OCI-LY7 (cell line): ENCODE measurements at regions not wholly inside any gene's neighbourhood (a gene's known extent, or its start where the extent isn't known, plus 50 kb on each side); places are given as distances from the start of the nearest gene placed in this dataset.

Experiments used
- BruUV-seq: library from RNA; stranded (reverse); fragments of 400-500 nt; replicated peaks from 2 replicates; lab custom pipeline; 2021; lab: Mats Ljungman, UMichigan
- CTCF ChIA-PET: fragments of 300-600 bp; sonication (Branson Sonifier 250); formaldehyde crosslinking; loops from one replicate; lab custom pipeline; 2022; ENCODE audit warnings: antibody characterized with exemption; ENCODE audit not compliant: unreplicated experiment; lab: Charles Lee
- POLR2A ChIA-PET: fragments of 300-600 bp; sonication (Branson Sonifier 250); formaldehyde crosslinking; loops from one replicate; lab custom pipeline; 2022; ENCODE audit warnings: antibody characterized with exemption; lab: Charles Lee
- DNase-seq: peaks from one replicate; pipeline ENCODE4 v3.0.0-alpha.2; 2015; ENCODE audit warnings: low spot score
- H2AFZ ChIP-seq: fragments of 200-600 bp; sonication (generic), shearing (Covaris generic); 2 replicates; pipeline ENCODE4 v1.6.1; 2014; ENCODE audit warnings: mild to moderate bottlenecking, antibody characterized with exemption, low read length, moderate library complexity
- H3K27ac ChIP-seq: fragments of 200-600 bp; sonication (generic); 2 replicates; pipeline ENCODE4 v1.5.1; 2014; ENCODE audit warnings: mixed run types, low read depth, mild to moderate bottlenecking, moderate library complexity, low read length, inconsistent platforms; ENCODE audit not compliant: poor library complexity, severe bottlenecking
- H3K36me3 ChIP-seq: fragments of 200-600 bp; sonication (generic); 2 replicates; pipeline ENCODE4 v1.6.1; 2014; ENCODE audit warnings: mild to moderate bottlenecking, antibody characterized with exemption, low read length, moderate library complexity, mixed read lengths; ENCODE audit not compliant: insufficient read depth
- H3K4me1 ChIP-seq: fragments of 200-600 bp; sonication (generic); 2 replicates; pipeline ENCODE4 v1.5.1; 2014; ENCODE audit warnings: mild to moderate bottlenecking, low read length; ENCODE audit not compliant: insufficient read depth, poor library complexity, severe bottlenecking
- H3K4me2 ChIP-seq: fragments of 200-600 bp; sonication (generic); 2 replicates; pipeline ENCODE4 v1.6.1; 2014; ENCODE audit warnings: mild to moderate bottlenecking, low read length
- H3K4me3 ChIP-seq: fragments of 200-600 bp; sonication (generic); 2 replicates; pipeline ENCODE4 v1.5.1; 2014; ENCODE audit warnings: mild to moderate bottlenecking, low read depth, low read length; ENCODE audit not compliant: poor library complexity, severe bottlenecking
- H3K79me2 ChIP-seq: fragments of 200-600 bp; sonication (generic); 2 replicates; pipeline ENCODE4 v1.6.1; 2016; ENCODE audit warnings: low read depth, mild to moderate bottlenecking, low read length, moderate library complexity, mixed read lengths; ENCODE audit not compliant: insufficient read depth
- H3K9me2 ChIP-seq: fragments of 200-600 bp; sonication (generic); 2 replicates; pipeline ENCODE4 v1.6.1; 2016; ENCODE audit warnings: mild to moderate bottlenecking, low read length, mixed read lengths; ENCODE audit not compliant: insufficient read depth
- H3K9me3 ChIP-seq: fragments of 200-600 bp; sonication (generic); 2 replicates; pipeline ENCODE4 v1.6.1; 2014; ENCODE audit warnings: mild to moderate bottlenecking, mixed run types, low read length, mixed read lengths
- H4K20me1 ChIP-seq: fragments of 200-600 bp; sonication (generic); 2 replicates; pipeline ENCODE4 v1.6.1; 2014; ENCODE audit warnings: mild to moderate bottlenecking, antibody characterized with exemption, low read length, moderate library complexity, mixed read lengths; ENCODE audit not compliant: insufficient read depth
- EZH2phosphoT487 ChIP-seq: fragments of 200-600 bp; sonication (generic); IDR thresholded peaks from 2 replicates; pipeline ENCODE4 v1.6.1; 2018; ENCODE audit warnings: low read depth, borderline replicate concordance, mild to moderate bottlenecking, mixed run types, antibody characterized with exemption, low read length, moderate library complexity, mixed read lengths
- intact Hi-C: fragments of 100-400 bp; cut with micrococcal nuclease; formaldehyde crosslinking; loops from one replicate; pipeline ENCODE4 v1.10.0; 2022; ENCODE audit not compliant: unreplicated experiment
- TF ChIP-seq, protein P1 (sequence below): fragments of 200-600 bp; sonication (generic); conservative IDR thresholded peaks from 2 replicates; pipeline ENCODE4 v1.5.1; 2014; ENCODE audit warnings: mild to moderate bottlenecking, antibody characterized with exemption, low read length, moderate library complexity, mixed read lengths

DNA sequence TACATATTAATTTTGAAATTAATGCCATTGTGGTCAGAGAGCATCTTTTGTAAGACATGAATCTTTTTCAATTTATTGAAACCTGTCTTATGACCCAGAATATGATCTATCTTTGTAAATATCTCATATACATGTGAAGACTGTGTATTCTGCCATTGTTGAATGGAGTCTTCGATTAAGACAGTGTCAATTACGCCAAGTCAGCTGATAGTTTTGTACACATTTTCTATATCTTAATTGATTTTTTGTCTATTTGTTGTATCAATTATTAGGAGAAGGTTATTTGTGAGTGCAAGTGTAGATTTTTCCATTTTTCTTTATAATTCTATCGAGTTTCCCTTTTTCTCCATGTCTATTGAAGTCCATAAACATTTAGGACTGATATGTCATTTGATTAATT lies 471.6 kb downstream of the MED10 start:
- CTCF ChIA-PET = no interaction called here

DNA sequence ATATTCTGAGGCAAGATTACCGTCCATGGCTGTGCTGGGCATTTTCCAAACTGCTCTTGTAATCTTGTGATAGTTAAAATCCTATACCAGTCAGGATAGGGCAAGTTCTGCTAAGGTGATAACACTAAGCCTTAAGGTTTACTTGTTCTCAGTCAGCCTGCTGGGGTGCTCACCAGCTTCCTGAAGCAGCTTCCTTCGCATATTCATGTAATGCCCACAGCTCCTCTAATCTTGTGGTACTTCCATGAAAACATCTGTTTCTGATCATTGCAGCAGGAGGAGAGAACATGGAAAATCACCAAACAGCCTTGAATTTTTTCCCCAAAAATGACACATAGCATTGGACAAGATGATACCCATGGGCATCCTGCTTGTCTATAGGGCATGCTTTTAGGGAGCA lies 473.2 kb downstream of the MED10 start:
- no peaks in the 10 kb centered on the region; the same call in 1 of the 2 replicates for H3K9me2 ChIP-seq
- no TSS peak for BruUV-seq
- H3K27ac ChIP-seq = no peak overlapping the region
- H4K20me1 ChIP-seq = no peaks in the 10 kb centered on the region
- TF ChIP-seq, protein P1, sequence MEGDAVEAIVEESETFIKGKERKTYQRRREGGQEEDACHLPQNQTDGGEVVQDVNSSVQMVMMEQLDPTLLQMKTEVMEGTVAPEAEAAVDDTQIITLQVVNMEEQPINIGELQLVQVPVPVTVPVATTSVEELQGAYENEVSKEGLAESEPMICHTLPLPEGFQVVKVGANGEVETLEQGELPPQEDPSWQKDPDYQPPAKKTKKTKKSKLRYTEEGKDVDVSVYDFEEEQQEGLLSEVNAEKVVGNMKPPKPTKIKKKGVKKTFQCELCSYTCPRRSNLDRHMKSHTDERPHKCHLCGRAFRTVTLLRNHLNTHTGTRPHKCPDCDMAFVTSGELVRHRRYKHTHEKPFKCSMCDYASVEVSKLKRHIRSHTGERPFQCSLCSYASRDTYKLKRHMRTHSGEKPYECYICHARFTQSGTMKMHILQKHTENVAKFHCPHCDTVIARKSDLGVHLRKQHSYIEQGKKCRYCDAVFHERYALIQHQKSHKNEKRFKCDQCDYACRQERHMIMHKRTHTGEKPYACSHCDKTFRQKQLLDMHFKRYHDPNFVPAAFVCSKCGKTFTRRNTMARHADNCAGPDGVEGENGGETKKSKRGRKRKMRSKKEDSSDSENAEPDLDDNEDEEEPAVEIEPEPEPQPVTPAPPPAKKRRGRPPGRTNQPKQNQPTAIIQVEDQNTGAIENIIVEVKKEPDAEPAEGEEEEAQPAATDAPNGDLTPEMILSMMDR = no peak
- no peak for TF ChIP-seq EZH2phosphoT487
- DNase-seq = no peak
- no peaks in the 10 kb centered on the region; the same call in 1 of the 2 replicates for H3K9me3 ChIP-seq
- H3K4me3 ChIP-seq = no peak overlapping the region
- no peaks in the 10 kb centered on the region for H3K4me1 ChIP-seq
- no peaks in the 10 kb centered on the region for H3K36me3 ChIP-seq
- H3K79me2 ChIP-seq = no peaks in the 10 kb centered on the region
- H2AFZ ChIP-seq = no peak overlapping the region
- intact Hi-C loops = no loop called here
- no peak overlapping the region for H3K4me2 ChIP-seq
- CTCF ChIA-PET = no interaction called here
- POLR2A ChIA-PET = interaction anchor here (0.5 kb wide), 1 partner anchor 767 kb away, joined by 6 read pairs; no protein-coding TSS in a partner anchor

More for the DNA sequence above, 471.6 kb downstream of the MED10 start:
- intact Hi-C loops = no loop called here
- Histone ChIP-seq H3K9me2 (no peaks in the 10 kb centered on the region; the same call in 1 of the 2 replicates), H3K4me3 (no peak overlapping the region), H4K20me1 (no peaks in the 10 kb centered on the region), H3K9me3 (no peaks in the 10 kb centered on the region; the same call in 1 of the 2 replicates), H3K79me2 (no peaks in the 10 kb centered on the region), H3K36me3 (no peaks in the 10 kb centered on the region), H3K4me2 (no peak overlapping the region), H3K4me1 (no peaks in the 10 kb centered on the region), H2AFZ (no peak overlapping the region), H3K27ac (no peak overlapping the region)
- no TSS peak for BruUV-seq
- POLR2A ChIA-PET = interaction anchor here (0.9 kb wide), 1 partner anchor 12 kb away, joined by 3 read pairs; no protein-coding TSS in a partner anchor
- DNase-seq = no peak
- no peak for TF ChIP-seq EZH2phosphoT487
- TF ChIP-seq, protein P1 = no peak

DNA sequence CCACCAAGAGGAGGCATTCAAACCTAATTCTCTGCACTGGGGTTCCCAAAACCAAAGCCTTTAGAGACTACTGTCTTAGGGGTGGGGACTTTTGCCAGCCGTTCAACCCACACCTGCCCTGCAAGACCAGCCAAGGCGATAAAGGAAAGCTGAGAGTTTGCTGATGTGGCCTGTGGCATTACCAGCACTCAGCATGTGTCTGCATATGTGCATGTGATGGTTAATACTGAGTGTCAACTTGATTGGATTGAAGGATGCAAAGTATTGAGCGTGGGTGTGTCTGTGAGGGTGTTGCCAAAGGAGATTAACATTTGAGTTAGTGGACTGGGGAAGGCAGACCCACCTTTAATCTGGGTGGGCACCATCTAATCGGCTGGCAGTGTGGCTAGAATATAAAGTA lies 474.2 kb downstream of the MED10 start:
- ChIA-PET POLR2A (no interaction called here), CTCF (no interaction called here)
- intact Hi-C loops = no loop called here
- Histone ChIP-seq H4K20me1 (no peaks in the 10 kb centered on the region), H3K9me2 (no peaks in the 10 kb centered on the region; the same call in 1 of the 2 replicates), H3K79me2 (no peaks in the 10 kb centered on the region), H3K27ac (no peak overlapping the region), H3K4me3 (no peak overlapping the region), H3K36me3 (no peaks in the 10 kb centered on the region), H2AFZ (no peak overlapping the region), H3K4me1 (no peaks in the 10 kb centered on the region), H3K4me2 (no peak overlapping the region), H3K9me3 (no peaks in the 10 kb centered on the region; the same call in 1 of the 2 replicates)
- TF ChIP-seq, protein P1 = no peak
- no peak for TF ChIP-seq EZH2phosphoT487
- no peak for DNase-seq
- BruUV-seq = no TSS peak
